GM04503 (cell line): ENCODE measurements at regions not wholly inside any gene's neighbourhood (a gene's known extent, or its start where the extent isn't known, plus 50 kb on each side); places are given as distances from the start of the nearest gene placed in this dataset.

Experiments
- DNase-seq: peaks from one replicate; pipeline ENCODE4 v3.0.0-alpha.2; 2012; ENCODE audit warnings: low read depth

- no peak for DNase-seq
Observed at GRCh38 chr12:58481811-58482210, 438.5 kb downstream of the LRIG3 start.

GRCh38 chr12:58487255-58487654, 433.0 kb downstream of the LRIG3 start:
- no peak for DNase-seq

GRCh38 chr12:58487678-58488161, 432.6 kb downstream of the LRIG3 start:
- DNase-seq, result peak; percentile 82

- DNase-seq, result no peak
Observed at GRCh38 chr12:58489394-58489793, 430.9 kb downstream of the LRIG3 start.

DNA sequence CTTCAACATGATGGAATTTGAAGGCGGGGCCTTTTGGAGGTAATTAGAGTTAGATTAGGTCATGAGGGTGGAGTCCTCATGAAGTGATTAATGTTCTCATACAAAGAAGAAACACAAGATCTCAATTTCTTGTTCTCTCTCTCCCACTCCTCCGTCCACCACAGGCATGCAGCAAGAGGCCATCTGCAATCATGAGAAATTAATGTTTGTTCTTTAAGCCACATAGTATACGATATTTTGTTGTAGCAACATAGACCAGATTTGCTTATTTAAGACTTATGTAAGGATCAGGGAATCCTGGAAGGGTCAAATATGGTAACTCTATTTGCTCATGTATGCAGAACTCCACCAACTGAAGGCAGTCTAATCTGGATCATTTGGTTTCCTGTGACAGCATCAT, 429.0 kb downstream of the LRIG3 start:
- no peak for DNase-seq

- no peak for DNase-seq
Observed at GRCh38 chr12:58496411-58497190, 423.7 kb downstream of the LRIG3 start.

GRCh38 chr12:58500399-58500798, 419.9 kb downstream of the LRIG3 start:
- DNase-seq, result no peak

DNA sequence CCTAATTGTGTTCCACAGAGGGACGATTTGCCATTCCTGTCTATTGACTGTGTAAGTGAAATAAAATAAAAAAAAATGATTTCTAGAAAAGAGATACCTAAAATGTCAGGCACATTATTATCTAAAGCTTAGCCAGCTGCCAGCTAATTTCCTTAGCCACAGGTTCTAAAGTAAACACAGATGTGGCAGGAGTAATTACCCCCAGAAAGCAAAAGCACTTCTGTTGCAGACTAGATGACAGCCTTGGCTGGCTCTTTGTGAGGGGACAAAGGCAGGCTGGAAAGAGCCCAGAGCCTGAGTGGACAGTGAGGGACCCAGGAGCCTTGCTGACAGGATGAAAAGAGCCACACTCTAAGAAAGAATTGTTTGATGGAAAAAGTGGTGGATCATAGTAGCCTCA, 418.1 kb downstream of the LRIG3 start:
- no peak for DNase-seq

- no peak for DNase-seq
Observed at GRCh38 chr12:58502841-58503240, 417.5 kb downstream of the LRIG3 start.

DNA sequence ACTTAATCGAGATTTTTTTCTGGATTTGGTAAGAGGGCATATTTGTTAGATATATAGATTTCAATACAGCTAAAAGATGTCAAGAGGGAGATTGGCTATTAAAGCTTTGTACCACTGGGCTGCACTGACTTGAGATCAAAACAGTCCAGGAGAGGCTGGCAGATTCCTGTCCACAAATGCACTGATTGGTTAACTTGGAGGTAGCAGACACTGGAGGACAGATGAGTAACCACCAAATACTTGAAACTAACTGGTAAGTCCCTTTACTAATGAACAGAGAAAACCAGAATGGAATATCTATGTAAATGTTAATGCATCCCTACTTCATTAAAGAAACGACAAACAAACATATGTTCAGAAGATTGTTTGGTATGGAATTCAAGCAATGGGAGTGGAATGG, 416.6 kb downstream of the LRIG3 start:
- no peak for DNase-seq

GRCh38 chr12:58504143-58504938, 416.0 kb downstream of the LRIG3 start:
- DNase-seq, result peak; percentile 71

- DNase-seq, result no peak
Observed at GRCh38 chr12:58509116-58509885, 411.0 kb downstream of the LRIG3 start.

DNA sequence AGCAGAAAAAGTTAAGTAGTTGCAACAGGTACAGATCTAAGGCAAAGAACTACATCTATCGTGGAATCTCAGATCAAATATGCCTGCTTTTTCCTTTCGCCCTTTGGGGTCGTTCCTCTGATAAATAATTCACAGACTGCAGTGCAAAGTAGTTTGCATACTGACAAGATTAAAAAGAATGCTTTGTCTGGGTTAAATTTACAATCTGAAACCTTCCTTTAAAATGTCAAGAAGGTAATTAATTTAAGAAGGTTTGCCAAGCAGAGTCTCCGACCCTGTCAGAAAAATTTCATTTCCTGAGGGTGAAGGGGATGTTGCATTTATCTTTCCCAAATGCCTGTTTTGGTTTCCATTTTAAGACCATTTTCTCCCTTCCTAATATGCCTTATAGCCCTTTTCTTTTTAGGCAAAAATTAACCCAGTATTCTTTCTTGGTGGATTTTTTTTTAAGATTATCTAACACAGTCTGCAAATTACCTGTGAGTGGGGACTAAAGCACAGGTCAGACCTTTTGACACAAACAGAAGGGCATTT, 406.9 kb downstream of the LRIG3 start:
- no peak for DNase-seq

- no peak for DNase-seq
Observed at GRCh38 chr12:58513852-58514251, 406.5 kb downstream of the LRIG3 start.

GRCh38 chr12:58519839-58520238, 400.5 kb downstream of the LRIG3 start:
- no peak for DNase-seq

DNA sequence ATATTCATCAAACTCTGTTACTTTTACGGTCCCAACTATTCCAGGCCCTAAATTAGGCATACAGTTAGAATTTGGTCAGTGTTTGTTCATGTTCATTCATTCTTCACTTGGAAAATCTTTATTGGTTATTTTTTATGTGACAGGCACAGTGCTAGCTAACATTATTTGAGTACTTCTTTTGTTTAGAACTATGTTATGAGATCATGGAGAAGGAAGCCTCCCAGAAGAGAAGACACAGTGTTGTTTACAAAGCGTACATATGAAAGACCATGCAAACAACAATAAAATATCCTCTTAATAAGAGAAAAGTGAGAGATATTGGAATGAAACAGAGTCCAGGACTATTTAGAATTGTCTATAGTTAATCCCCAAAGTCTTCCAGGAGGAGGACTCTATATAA, 399.2 kb downstream of the LRIG3 start:
- DNase-seq, result no peak

GRCh38 chr12:58521796-58522195, 398.5 kb downstream of the LRIG3 start:
- no peak for DNase-seq

DNA sequence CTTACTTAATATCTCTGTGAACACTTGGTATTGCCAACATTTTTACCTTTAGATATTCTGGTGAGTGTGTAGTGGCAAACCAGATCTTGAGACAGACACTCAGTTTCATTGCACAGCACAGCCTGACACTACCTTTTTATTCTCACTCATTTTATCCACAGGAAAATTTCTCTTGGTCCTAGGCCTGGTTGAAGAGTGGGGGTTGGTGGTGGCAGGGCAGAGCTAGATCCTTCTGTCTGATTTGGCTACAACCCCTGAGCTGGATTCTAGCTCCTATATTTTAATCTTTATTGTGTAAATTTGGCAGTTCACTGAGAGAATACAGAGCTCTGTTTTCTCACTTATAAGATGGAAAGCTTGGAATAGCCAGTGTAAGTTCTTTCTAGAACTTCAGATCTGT, 396.9 kb downstream of the LRIG3 start:
- DNase-seq, result no peak

- DNase-seq, result no peak
Observed at GRCh38 chr12:58528271-58528670, 392.0 kb downstream of the LRIG3 start.

DNA sequence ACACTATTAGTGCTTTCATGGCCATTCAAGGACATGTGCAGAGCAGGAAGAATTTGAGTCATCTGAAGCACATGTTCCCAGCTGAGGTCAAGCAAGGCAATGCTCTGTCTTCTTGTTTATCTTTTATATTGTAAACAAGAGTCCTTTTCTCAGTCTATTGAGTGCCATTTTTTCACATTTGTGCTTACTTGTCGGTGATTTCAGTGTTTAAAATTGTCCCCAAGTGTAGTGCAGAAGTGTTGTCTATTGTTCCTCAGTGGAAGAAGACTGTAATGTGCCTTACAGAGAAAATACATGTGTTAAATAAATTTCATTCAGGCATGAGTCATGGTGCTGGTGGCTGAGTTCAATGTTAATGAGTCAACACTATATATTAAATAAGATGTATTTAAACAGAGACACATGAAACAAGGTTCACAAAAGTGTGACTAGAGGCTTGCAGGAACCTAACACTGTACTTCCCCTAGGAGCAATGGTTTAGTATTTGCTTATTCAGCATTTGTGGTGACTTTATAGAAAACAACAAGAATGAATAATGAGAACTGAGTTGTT, 391.1 kb downstream of the LRIG3 start:
- peak; percentile 44 for DNase-seq

GRCh38 chr12:58529897-58530741, 390.2 kb downstream of the LRIG3 start:
- peak; percentile 95 for DNase-seq
